CD4-positive, alpha-beta T cell (primary cell): ENCODE measurements at regions not wholly inside any gene's neighbourhood (a gene's known extent, or its start where the extent isn't known, plus 50 kb on each side); places are given as distances from the start of the nearest gene placed in this dataset.

Experiments
- ATAC-seq: fragments of 200-7000 bp; cut with Tn5 transposase; one replicate; pipeline ENCODE4 v1.10.0; 2022; ENCODE audit warnings: mild to moderate bottlenecking; ENCODE audit not compliant: poor library complexity
- CTCF ChIA-PET: fragments of 350-600 bp; sonication (Branson Sonifier 250); formaldehyde crosslinking; loops from one replicate; lab custom pipeline; 2021; ENCODE audit warnings: antibody characterized with exemption, inconsistent platforms; lab: Charles Lee
- POLR2A ChIA-PET: fragments of 350-600 bp; sonication (Branson Sonifier 250); formaldehyde crosslinking; loops from one replicate; lab custom pipeline; 2021; ENCODE audit warnings: antibody characterized with exemption, inconsistent platforms; lab: Charles Lee
- DNase-seq, 14 experiments: peaks; one replicate each; pipeline ENCODE4 v3.0.0-alpha.2; 2013 to 2020; ENCODE audit warnings: mixed read lengths in 2 of 14
- H3K27ac ChIP-seq, 2 donors: one replicate each; pipeline versions ENCODE4 v1.5.1 to v1.7.0; 2013; ENCODE audit warnings: low read length in 2 of 2, low read depth in 1 of 2, mild to moderate bottlenecking in 1 of 2
- H3K27me3 ChIP-seq, 2 experiments: 1 replicate in 1 of 2; 2 replicates in 1 of 2; pipeline versions ENCODE4 v1.6.1 to v1.7.0; 2013; ENCODE audit warnings: low read length in 2 of 2, control low read depth in 1 of 2, mild to moderate bottlenecking in 1 of 2, moderate library complexity in 1 of 2; ENCODE audit not compliant: insufficient read depth in 2 of 2, control insufficient read depth in 1 of 2
- H3K36me3 ChIP-seq: one replicate; pipeline ENCODE4 v1.6.1; 2013; ENCODE audit warnings: low read length, control low read depth; ENCODE audit not compliant: insufficient read depth
- H3K4me1 ChIP-seq: one replicate; pipeline ENCODE4 v1.6.1; 2013; ENCODE audit warnings: low read length, control low read depth; ENCODE audit not compliant: insufficient read depth
- H3K4me3 ChIP-seq: one replicate; pipeline ENCODE4 v1.5.1; 2013; ENCODE audit warnings: mild to moderate bottlenecking, low read length, moderate library complexity
- H3K9me3 ChIP-seq, 2 experiments: 1 replicate in 1 of 2; 2 replicates in 1 of 2; pipeline versions ENCODE4 v1.6.1 to v1.7.0; 2013; ENCODE audit warnings: low read length in 2 of 2, mild to moderate bottlenecking in 2 of 2, control low read depth in 1 of 2, moderate library complexity in 1 of 2; ENCODE audit not compliant: control insufficient read depth in 1 of 2, insufficient read depth in 1 of 2
- H3K27ac Mint-ChIP-seq: one replicate; pipeline ENCODE4 v1.8.0; 2020; ENCODE audit warnings: mixed read lengths
- H3K27me3 Mint-ChIP-seq: one replicate; pipeline ENCODE4 v1.8.0; 2021; ENCODE audit warnings: mixed read lengths
- H3K36me3 Mint-ChIP-seq: one replicate; pipeline ENCODE4 v1.8.0; 2021; ENCODE audit warnings: low read depth, mixed read lengths
- H3K4me1 Mint-ChIP-seq: one replicate; pipeline ENCODE4 v1.8.0; 2021; ENCODE audit warnings: low read depth, mixed read lengths
- H3K4me3 Mint-ChIP-seq: one replicate; pipeline ENCODE4 v1.8.0; 2020; ENCODE audit warnings: mild to moderate bottlenecking, mixed read lengths
- H3K9me3 Mint-ChIP-seq: one replicate; pipeline ENCODE4 v1.8.0; 2020; ENCODE audit warnings: mixed read lengths
- CTCF ChIP-seq: fragments of 200-600 bp; IDR thresholded peaks from one replicate; pipeline ENCODE4 v1.8.0; 2022; ENCODE audit warnings: antibody characterized with exemption, mild to moderate bottlenecking
- intact Hi-C, 2 experiments: fragments of 100-400 bp; cut with DNase I in 1 of 2; cut with micrococcal nuclease in 1 of 2; formaldehyde crosslinking; loops; one replicate each; pipeline versions ENCODE4 v1.15.1 to v1.9.0; 2023 to 2025; cut with DNase I, micrococcal nuclease

- H3K36me3 ChIP-seq = no peaks in the 10 kb centered on the region
- no peaks in the 10 kb centered on the region for H3K27me3 ChIP-seq
- intact Hi-C loops = no loop called here
- no peak for TF ChIP-seq CTCF
- ATAC-seq (no peak), DNase-seq (no peak)
- no peaks in the 10 kb centered on the region for H3K9me3 Mint-ChIP-seq
- POLR2A ChIA-PET = no interaction called here
- H3K4me3 ChIP-seq = no peak overlapping the region
- no peak overlapping the region for H3K27ac ChIP-seq
- H3K4me3 Mint-ChIP-seq = no peak overlapping the region
- CTCF ChIA-PET = no interaction called here
- H3K9me3 ChIP-seq = peaks cover 0 to 3% of the 10 kb centered on the region in 2 experiments
- H3K36me3 Mint-ChIP-seq = no peaks in the 10 kb centered on the region
- no peaks in the 10 kb centered on the region for H3K27me3 Mint-ChIP-seq
- H3K4me1 Mint-ChIP-seq = no peaks in the 10 kb centered on the region
- H3K27ac Mint-ChIP-seq = no peak overlapping the region
- no peaks in the 10 kb centered on the region for H3K4me1 ChIP-seq
These were observed 322.4 kb upstream of the DCN start for GRCh38 chr12:91505006-91505405.

- Histone ChIP-seq H3K36me3 (no peaks in the 10 kb centered on the region), H3K9me3 (peaks cover 0 to 3% of the 10 kb centered on the region in 2 experiments), H3K4me1 (no peaks in the 10 kb centered on the region), H3K27ac (no peak overlapping the region), H3K4me3 (no peak overlapping the region), H3K27me3 (no peaks in the 10 kb centered on the region)
- CTCF ChIA-PET = no interaction called here
- Mint-ChIP-seq H3K4me1 (no peaks in the 10 kb centered on the region), H3K9me3 (no peaks in the 10 kb centered on the region), H3K36me3 (no peaks in the 10 kb centered on the region), H3K27me3 (no peaks in the 10 kb centered on the region), H3K4me3 (no peak overlapping the region), H3K27ac (no peak overlapping the region)
- ATAC-seq (no peak), DNase-seq (no peak)
- intact Hi-C loops = no loop called here
- POLR2A ChIA-PET = no interaction called here
- TF ChIP-seq CTCF = no peak
These were observed 319.6 kb upstream of the DCN start for GRCh38 chr12:91502208-91502607.

GRCh38 chr12:91496337-91496736, 313.7 kb upstream of the DCN start:
- Histone ChIP-seq H3K27me3 (no peaks in the 10 kb centered on the region), H3K36me3 (no peaks in the 10 kb centered on the region), H3K27ac (no peak overlapping the region), H3K4me1 (no peaks in the 10 kb centered on the region), H3K4me3 (no peak overlapping the region), H3K9me3 (no peaks in the 10 kb centered on the region)
- no peaks in the 10 kb centered on the region for H3K9me3 Mint-ChIP-seq
- TF ChIP-seq CTCF = no peak
- no peaks in the 10 kb centered on the region for H3K27me3 Mint-ChIP-seq
- no peak overlapping the region for H3K27ac Mint-ChIP-seq
- ChIA-PET CTCF (no interaction called here), POLR2A (interaction anchor here (0.6 kb wide), 1 partner anchor 1492 kb away, joined by 3 read pairs; no protein-coding TSS in a partner anchor)
- no peaks in the 10 kb centered on the region for H3K4me1 Mint-ChIP-seq
- DNase-seq = no peak
- ATAC-seq = no peak
- H3K36me3 Mint-ChIP-seq = no peaks in the 10 kb centered on the region
- no peak overlapping the region for H3K4me3 Mint-ChIP-seq
- intact Hi-C loops = no loop called here
